ENCODE measurements at regions not wholly inside any gene's neighbourhood (a gene's known extent, or its start where the extent isn't known, plus 50 kb on each side); places are given as distances from the start of the nearest gene placed in this dataset.

DNA sequence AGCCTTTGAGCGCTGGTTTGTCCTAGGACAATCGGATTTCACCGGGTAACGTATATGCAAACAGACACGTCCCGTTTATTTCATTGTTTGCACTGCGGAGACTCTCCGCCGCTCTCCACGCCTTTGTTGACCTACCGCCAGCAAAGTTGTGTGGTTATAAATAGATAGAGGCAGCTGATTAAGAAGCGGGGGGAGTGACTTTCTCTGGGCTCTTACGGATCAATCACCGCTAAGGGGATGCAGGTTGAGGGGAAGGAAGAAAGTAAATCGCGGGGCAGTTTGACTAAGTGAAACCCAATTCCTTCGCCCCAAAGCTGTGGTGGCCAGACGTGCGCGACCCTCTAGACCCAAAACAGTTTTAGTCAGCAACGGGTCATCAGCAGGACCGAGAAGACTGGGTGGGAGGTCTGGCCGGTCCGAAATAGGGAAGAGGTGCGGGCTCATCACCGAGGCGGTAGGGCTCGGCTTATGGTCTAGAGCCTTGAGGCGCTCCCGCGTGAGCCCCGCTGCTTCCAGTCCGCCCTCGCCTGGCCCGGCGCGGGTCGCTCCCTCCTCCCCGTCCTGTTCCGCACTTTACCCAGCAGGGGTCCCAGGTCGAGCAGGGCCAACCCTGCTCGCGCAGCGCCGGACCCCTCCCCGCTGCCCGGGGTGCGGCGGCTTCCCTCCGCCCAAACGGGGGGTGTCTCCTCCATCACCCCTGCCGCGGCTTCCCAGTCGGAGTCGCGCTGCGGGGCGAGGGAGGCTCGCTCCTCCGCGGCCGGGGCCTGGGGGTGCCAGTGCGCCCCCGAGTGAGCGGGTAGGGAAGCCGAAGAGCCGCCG lies 120.8 kb upstream of the RRP15 start:
- TF ChIP-seq OTX1 (CRISPR knock-in tag; IDR thresholded peaks at IDR 0.05) (no peak), HDGF (IDR thresholded peaks at IDR 0.05) (no peak), NRF1 (conservative IDR thresholded peaks at IDR 0.05 in 1 of 2, IDR thresholded peaks at IDR 0.05 in 1 of 2) (no peak), GABPB1 (CRISPR knock-in tag; IDR thresholded peaks at IDR 0.05) (no peak)
- TF ChIP-seq, protein P1, sequence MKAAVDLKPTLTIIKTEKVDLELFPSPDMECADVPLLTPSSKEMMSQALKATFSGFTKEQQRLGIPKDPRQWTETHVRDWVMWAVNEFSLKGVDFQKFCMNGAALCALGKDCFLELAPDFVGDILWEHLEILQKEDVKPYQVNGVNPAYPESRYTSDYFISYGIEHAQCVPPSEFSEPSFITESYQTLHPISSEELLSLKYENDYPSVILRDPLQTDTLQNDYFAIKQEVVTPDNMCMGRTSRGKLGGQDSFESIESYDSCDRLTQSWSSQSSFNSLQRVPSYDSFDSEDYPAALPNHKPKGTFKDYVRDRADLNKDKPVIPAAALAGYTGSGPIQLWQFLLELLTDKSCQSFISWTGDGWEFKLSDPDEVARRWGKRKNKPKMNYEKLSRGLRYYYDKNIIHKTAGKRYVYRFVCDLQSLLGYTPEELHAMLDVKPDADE (conservative IDR thresholded peaks at IDR 0.05; ENCODE audit: control insufficient read depth, low read depth, low read length) = no peak
- TF ChIP-seq, protein P2, sequence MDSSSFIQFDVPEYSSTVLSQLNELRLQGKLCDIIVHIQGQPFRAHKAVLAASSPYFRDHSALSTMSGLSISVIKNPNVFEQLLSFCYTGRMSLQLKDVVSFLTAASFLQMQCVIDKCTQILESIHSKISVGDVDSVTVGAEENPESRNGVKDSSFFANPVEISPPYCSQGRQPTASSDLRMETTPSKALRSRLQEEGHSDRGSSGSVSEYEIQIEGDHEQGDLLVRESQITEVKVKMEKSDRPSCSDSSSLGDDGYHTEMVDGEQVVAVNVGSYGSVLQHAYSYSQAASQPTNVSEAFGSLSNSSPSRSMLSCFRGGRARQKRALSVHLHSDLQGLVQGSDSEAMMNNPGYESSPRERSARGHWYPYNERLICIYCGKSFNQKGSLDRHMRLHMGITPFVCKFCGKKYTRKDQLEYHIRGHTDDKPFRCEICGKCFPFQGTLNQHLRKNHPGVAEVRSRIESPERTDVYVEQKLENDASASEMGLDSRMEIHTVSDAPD (CRISPR knock-in tag; IDR thresholded peaks at IDR 0.05) = no peak
- TF ChIP-seq, protein P3, sequence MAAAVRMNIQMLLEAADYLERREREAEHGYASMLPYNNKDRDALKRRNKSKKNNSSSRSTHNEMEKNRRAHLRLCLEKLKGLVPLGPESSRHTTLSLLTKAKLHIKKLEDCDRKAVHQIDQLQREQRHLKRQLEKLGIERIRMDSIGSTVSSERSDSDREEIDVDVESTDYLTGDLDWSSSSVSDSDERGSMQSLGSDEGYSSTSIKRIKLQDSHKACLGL (CRISPR knock-in tag; IDR thresholded peaks at IDR 0.05; ENCODE audit: borderline replicate concordance, poor library complexity, severe bottlenecking) = no peak

All from K562 (cell line).